A673 (cell line): ENCODE measurements at regions not wholly inside any gene's neighbourhood (a gene's known extent, or its start where the extent isn't known, plus 50 kb on each side); places are given as distances from the start of the nearest gene placed in this dataset.

Experiments
- BruUV-seq: library from RNA; stranded (reverse); fragments of 400-500 nt; replicated peaks from 2 replicates; lab custom pipeline; 2021; lab: Mats Ljungman, UMichigan
- CTCF ChIA-PET: fragments of 300-600 bp; sonication (Branson Sonifier 250); formaldehyde crosslinking; loops from one replicate; lab custom pipeline; 2022; ENCODE audit warnings: antibody characterized with exemption; lab: Charles Lee
- POLR2A ChIA-PET: fragments of 300-600 bp; sonication (Branson Sonifier 250); formaldehyde crosslinking; loops from one replicate; lab custom pipeline; 2022; ENCODE audit warnings: antibody characterized with exemption; ENCODE audit not compliant: low non-redundant PET; lab: Charles Lee
- DNase-seq: peaks from one replicate; pipeline ENCODE4 v3.0.0-alpha.2; 2015; ENCODE audit warnings: low spot score
- H3K27ac ChIP-seq: fragments of 200-600 bp; sonication (generic); 2 replicates; pipeline ENCODE4 v1.5.1; 2016; ENCODE audit warnings: mixed run types, low read depth, mild to moderate bottlenecking, mixed read lengths, antibody characterized with exemption, low read length; ENCODE audit not compliant: poor library complexity, severe bottlenecking
- H3K27me3 ChIP-seq: fragments of 200-600 bp; sonication (generic); replicated peaks from 2 replicates; pipeline ENCODE4 v1.6.1; 2017; ENCODE audit warnings: mixed run types, low read depth, mild to moderate bottlenecking, mixed read lengths, antibody characterized with exemption, low read length; ENCODE audit not compliant: insufficient read depth, poor library complexity
- H3K36me3 ChIP-seq: fragments of 200-600 bp; sonication (generic); 2 replicates; pipeline ENCODE4 v1.6.1; 2016; ENCODE audit warnings: mixed run types, mild to moderate bottlenecking, mixed read lengths, antibody characterized with exemption, low read length; ENCODE audit not compliant: insufficient read depth, poor library complexity, severe bottlenecking
- H3K4me1 ChIP-seq: fragments of 200-600 bp; sonication (generic); 2 replicates; pipeline ENCODE4 v1.6.1; 2017; ENCODE audit warnings: mixed run types, mild to moderate bottlenecking, mixed read lengths, antibody characterized with exemption, low read length; ENCODE audit not compliant: insufficient read depth, poor library complexity, severe bottlenecking
- H3K4me3 ChIP-seq: fragments of 200-600 bp; sonication (generic); 2 replicates; pipeline ENCODE4 v1.5.1; 2016; ENCODE audit warnings: low read depth, mixed run types, mild to moderate bottlenecking, mixed read lengths, low read length; ENCODE audit not compliant: poor library complexity, severe bottlenecking
- H3K9me3 ChIP-seq: fragments of 200-600 bp; sonication (generic); 2 replicates; pipeline ENCODE4 v1.6.1; 2016; ENCODE audit warnings: mixed run types, low read depth, mild to moderate bottlenecking, mixed read lengths, antibody characterized with exemption, low read length; ENCODE audit not compliant: poor library complexity, severe bottlenecking
- EZH2 ChIP-seq: fragments of 200-600 bp; sonication (generic); IDR thresholded peaks from 2 replicates; pipeline ENCODE4 v1.6.1; 2017; ENCODE audit warnings: borderline replicate concordance, low read depth, mild to moderate bottlenecking, mixed read lengths, antibody characterized with exemption, low read length; ENCODE audit not compliant: poor library complexity, severe bottlenecking
- intact Hi-C: fragments of 100-400 bp; cut with micrococcal nuclease; formaldehyde crosslinking; loops from one replicate; pipeline ENCODE4 v1.10.0; 2022; ENCODE audit not compliant: unreplicated experiment
- TF ChIP-seq, protein P1 (sequence below): fragments of 300-800, 200-600 bp; sonication (generic); conservative IDR thresholded peaks from 2 replicates; pipeline ENCODE4 v1.5.1; 2017; ENCODE audit warnings: low read depth, mild to moderate bottlenecking, antibody characterized with exemption, low read length, moderate library complexity, mixed read lengths

- H3K4me1 ChIP-seq, result peaks cover 21% of the 10 kb centered on the region
- no peak overlapping the region for H3K4me3 ChIP-seq
- no peak overlapping the region for H3K27ac ChIP-seq
- DNase-seq, result no peak
- no peaks in the 10 kb centered on the region for H3K36me3 ChIP-seq
- H3K27me3 ChIP-seq, result no peaks in the 10 kb centered on the region
- ChIA-PET POLR2A (no interaction called here), CTCF (no interaction called here)
- intact Hi-C loops, result no loop called here
- no peak for TF ChIP-seq EZH2
- TF ChIP-seq, protein P1, sequence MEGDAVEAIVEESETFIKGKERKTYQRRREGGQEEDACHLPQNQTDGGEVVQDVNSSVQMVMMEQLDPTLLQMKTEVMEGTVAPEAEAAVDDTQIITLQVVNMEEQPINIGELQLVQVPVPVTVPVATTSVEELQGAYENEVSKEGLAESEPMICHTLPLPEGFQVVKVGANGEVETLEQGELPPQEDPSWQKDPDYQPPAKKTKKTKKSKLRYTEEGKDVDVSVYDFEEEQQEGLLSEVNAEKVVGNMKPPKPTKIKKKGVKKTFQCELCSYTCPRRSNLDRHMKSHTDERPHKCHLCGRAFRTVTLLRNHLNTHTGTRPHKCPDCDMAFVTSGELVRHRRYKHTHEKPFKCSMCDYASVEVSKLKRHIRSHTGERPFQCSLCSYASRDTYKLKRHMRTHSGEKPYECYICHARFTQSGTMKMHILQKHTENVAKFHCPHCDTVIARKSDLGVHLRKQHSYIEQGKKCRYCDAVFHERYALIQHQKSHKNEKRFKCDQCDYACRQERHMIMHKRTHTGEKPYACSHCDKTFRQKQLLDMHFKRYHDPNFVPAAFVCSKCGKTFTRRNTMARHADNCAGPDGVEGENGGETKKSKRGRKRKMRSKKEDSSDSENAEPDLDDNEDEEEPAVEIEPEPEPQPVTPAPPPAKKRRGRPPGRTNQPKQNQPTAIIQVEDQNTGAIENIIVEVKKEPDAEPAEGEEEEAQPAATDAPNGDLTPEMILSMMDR, result no peak
- peaks cover 3% of the 10 kb centered on the region for H3K9me3 ChIP-seq
- BruUV-seq, result no TSS peak
These were observed 1415.2 kb downstream of the AACS start for GRCh38 chr12:126480451-126480850.

GRCh38 chr12:126481688-126482087 lies 1416.5 kb downstream of the AACS start:
- H3K9me3 ChIP-seq, result no peaks in the 10 kb centered on the region
- H3K27ac ChIP-seq, result peak overlapping the region; percentile 43
- no peaks in the 10 kb centered on the region for H3K36me3 ChIP-seq
- TF ChIP-seq, protein P1, result no peak
- no peak for TF ChIP-seq EZH2
- no peaks in the 10 kb centered on the region for H3K27me3 ChIP-seq
- POLR2A ChIA-PET, result no interaction called here
- H3K4me1 ChIP-seq, result peaks cover 21% of the 10 kb centered on the region
- no peak overlapping the region for H3K4me3 ChIP-seq
- no TSS peak for BruUV-seq
- CTCF ChIA-PET, result no interaction called here
- intact Hi-C loops, result no loop called here
- no peak for DNase-seq

DNA sequence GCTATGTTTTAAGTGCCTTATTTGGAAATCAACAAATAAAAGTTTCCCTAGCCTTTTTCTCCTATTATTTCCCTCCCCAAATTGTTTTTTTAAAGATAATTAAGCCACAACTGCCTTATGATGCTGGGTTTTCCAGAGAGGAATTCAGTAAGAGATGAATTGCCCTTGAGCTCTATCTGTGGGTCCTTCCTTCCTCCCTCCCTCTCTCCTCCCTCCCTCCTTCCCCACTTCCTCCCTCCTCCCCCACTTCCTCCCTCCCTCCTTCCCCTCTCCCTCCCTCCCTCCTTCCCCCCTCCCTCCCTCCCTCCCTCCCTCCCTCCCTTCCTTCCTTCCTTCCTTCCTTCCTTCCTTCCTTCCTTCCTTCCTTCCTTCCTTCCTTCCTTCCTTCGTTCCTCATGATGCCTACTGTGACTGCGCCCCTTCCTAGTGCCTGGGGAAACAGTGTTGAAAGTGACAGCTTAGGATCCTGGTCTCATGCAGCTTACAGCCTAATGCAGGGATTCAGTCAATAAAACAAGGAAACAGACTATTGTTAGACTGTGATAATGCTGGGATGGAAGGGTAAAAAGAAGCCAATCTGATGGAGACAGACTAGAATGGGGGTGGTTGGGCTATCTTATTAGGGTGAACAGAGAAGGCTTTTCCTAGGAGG lies 1417.1 kb downstream of the AACS start:
- H3K27ac ChIP-seq, result peak overlapping the region; percentile 69
- DNase-seq, result peak; percentile 55
- POLR2A ChIA-PET, result no interaction called here
- peaks cover 21% of the 10 kb centered on the region for H3K4me1 ChIP-seq
- no peaks in the 10 kb centered on the region for H3K9me3 ChIP-seq
- TF ChIP-seq EZH2, result no peak
- TF ChIP-seq, protein P1, result no peak
- intact Hi-C loops, result no loop called here
- no peaks in the 10 kb centered on the region for H3K27me3 ChIP-seq
- CTCF ChIA-PET, result no interaction called here
- no peaks in the 10 kb centered on the region for H3K36me3 ChIP-seq
- no peak overlapping the region for H3K4me3 ChIP-seq
- BruUV-seq, result no TSS peak
